Hematopoietic multipotent progenitor cell treated with erythropoietin and hydrocortisone succinate and interleukin-3 and kit ligand, for 8 days (in vitro differentiated cells): ENCODE measurements at regions not wholly inside any gene's neighbourhood (a gene's known extent, or its start where the extent isn't known, plus 50 kb on each side); places are given as distances from the start of the nearest gene placed in this dataset.
"Not testable (repeated sequence)": the region's sequence is repeated elsewhere in the genome, so short reads cannot be mapped to it uniquely, and the experiment has no call there.

ENCODE experiments used
- DNase-seq: peaks from one replicate; pipeline ENCODE4 v3.0.0-alpha.2; 2015

- no peak for DNase-seq
These were observed 254.8 kb downstream of the MYCN start for GRCh38 chr2:16194931-16195680.

DNA sequence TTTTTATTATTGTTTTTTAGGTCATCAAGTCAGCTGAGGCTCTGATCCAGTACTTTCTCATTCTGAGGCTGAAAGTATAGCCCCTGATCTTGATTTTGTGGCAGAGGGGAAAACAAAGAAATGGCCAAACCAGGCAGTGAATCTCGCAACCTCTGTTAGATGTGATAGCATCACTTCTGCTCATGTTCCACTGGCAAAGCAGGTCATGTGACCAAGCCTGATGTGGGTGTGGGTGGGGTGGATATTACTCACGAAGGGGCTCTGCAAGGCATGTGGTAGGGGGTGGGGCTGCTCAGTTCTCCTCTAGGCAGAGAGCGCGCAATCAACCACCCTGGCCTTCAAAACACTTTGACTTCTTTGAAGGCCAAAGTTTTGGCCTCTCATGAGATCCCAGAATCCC, 254.2 kb downstream of the MYCN start:
- DNase-seq, result no peak

- DNase-seq, result no peak
These were observed 253.7 kb downstream of the MYCN start for GRCh38 chr2:16194096-16194390.

- DNase-seq, result no peak
These were observed 252.3 kb downstream of the MYCN start for GRCh38 chr2:16192416-16193216.

- DNase-seq, result no peak
These were observed 251.3 kb downstream of the MYCN start for GRCh38 chr2:16191431-16192200.

DNA sequence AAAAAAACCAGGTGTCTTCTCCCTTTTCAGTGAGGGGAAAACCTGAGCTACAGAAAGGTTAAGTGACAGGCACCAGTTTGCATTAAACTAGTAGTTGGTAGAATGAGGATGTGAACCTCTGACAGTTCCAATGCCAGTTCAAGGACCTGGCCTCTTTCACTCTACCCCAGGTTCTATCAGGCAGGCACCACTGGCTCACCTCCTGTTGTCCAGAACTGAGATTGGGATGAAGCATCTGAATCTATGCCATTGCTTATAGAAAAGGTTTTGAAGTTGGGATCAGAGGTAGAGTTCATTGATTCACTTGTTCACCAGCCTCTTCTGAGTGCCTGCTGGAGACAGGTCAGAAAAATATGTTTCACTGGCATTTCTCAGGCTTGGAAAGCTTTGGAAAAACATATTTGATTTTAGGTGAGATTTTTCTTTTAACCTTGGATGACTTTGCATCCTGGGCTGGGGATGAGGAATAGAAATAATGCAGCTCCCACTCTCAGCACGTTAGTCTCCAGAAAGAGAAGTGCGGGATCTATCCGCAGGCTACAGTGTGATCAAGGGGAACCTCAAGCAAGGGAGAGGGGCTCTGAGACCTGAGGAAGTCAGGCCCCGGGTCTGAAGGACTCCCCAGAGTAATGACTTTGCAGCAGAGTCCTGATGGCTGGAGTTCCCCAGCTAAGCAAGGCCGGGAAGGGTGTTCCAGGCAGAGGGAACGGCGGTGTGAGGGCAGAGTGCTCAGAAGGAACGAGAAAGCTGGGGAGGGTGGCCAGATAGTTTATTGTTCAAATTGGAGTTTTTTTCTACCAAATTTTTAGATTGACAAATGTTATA, 250.3 kb downstream of the MYCN start:
- no peak for DNase-seq

DNA sequence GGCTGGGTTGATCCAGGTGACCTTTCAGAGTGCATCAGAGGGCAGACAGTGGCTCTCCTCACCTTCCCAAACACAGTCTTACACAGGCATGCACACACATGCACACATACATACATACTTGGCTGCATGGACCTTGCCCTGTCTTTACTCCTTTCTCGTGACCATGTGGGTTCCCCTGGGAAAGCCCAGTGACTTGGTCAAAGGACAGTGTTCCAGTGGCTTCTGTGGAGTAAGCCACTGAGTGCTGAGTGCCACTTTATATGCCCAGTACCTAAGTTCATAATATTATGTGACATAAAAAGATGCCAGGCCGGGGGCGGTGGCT, 249.4 kb downstream of the MYCN start:
- no peak for DNase-seq

DNA sequence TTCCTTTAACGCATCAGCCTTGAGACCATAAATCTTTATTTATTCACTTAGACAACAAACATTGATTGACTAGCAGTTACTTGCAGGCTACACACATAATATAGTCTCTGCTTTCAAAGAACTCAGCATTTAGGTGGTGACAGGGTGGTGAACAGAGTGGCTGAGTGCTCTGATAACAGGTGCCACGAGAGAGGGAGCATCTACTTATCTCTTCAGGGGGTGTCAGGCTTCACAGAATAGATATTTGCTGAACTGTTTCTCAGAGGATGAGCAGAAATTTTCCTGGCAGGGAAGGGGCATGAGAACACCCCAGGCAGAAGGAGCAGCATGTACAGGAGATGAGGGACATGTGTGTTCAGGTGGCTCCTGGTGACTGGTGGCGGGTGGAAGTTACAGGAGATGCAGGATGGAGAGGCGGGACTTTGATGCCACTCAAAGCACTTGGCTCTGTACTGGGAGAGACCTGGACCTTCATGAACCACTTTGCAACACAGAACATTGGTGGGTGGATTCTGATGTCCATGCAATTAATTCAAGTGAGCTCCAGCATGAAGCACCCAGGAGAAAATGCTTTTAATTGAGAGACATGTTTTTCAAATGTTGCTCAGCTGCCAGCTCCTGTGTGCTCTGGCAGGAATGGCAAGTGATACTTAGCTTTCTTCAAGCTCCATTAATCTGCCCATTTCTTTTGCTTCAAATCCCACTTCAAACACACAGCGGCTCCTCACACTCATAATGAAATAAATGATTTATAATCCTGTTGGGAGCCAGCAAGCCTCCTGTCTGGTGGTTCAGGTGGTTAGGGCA, 248.9 kb downstream of the MYCN start:
- no peak for DNase-seq

- no peak for DNase-seq
These were observed 248.0 kb downstream of the MYCN start for GRCh38 chr2:16188261-16188890.

GRCh38 chr2:16187482-16187817, 247.1 kb downstream of the MYCN start:
- no peak for DNase-seq

DNA sequence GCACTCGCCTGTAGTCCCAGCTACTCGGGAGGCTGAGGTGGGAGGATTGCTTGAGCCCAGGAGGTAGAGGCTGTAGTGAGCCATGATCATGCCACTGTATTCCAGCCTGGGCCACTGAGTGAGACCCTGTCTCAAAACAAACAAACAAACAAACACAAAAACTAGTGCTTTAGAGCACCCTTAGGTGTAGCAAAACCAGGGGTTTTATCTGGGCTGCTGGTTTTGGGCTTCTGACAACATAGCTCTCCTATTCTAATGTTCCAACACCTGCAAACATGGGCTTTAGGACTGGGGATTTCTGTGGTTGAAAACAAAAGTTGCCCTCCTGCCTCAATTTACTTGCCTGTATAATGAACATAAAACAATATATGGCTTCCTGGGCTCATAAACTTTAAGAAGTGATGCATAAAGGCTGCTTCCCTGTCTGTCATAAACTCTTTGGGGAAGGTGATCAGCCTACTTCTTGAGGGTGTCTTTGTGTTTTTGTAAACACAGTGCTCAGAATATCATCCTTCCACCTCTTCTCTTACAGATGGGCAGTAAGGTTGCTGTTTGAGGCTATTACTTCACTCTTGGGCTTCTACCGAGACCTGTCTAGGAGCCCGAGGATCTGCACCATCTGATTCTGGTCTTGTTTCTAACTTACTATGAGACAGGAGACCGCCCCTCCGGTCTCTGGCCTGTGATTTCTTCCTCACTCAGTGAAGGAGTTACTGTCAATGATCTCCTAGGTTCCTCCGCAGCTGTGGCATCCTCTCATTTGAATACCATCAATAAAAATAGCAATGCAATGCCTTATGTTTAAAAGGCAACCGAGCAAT, 246.5 kb downstream of the MYCN start:
- no peak for DNase-seq

DNA sequence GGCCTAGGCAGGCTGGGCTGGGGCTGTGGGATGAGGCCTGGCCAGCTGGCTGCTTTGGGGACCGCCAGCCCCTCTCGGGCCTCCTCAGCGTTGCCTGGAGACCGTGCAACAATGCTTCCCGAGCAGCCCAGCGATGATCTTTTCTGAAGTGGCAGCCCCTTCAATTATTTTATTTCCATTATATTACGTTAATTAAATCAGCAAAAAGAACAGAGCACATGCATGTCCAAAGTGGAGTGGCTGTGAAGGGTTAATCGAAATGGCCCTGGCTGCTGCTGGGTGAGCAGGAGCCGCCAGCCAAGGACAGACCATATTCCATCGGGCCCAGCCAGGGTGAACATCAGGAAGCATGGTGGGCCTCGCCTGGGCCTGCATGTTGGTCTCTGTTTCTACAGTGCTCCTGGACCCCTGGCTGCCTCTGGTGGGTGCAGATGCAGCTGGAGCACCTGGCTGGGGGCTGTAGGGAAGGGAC, 245.5 kb downstream of the MYCN start:
- no peak for DNase-seq

DNA sequence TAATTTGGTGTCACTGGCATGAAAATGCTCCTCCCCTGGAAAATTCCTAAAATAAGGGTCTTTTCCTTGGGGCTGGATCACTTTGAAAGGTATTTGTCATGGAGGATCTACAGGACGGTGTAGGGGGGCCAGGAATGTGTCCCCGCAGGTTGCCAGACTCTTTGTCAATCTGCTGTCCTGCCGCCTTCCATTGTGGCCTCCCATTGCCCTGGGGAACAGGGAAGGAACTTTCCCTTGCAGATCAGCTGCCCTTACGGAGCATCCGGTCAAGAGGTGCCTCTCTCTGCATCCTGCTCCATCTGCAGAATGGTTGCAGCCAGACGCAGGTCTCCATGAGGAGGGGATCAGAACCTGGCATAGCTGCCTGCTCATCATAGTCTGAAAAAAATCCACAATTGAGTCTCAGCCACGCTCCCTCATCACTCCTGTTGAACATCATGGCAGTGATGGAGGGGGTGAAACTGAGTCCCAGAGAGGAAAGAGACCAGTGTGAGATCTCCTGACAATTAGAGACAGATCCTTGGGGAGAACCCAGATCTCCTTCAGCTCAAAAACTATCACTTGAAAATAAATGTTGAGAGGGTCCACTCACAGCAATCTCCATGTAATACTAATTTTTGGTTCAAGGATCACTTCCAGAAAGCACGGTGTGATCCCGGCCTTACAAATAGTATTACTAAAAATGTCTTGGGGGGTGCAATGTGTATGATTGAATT, 244.8 kb downstream of the MYCN start:
- no peak for DNase-seq

GRCh38 chr2:16184341-16184890, 244.1 kb downstream of the MYCN start:
- DNase-seq, result no peak

DNA sequence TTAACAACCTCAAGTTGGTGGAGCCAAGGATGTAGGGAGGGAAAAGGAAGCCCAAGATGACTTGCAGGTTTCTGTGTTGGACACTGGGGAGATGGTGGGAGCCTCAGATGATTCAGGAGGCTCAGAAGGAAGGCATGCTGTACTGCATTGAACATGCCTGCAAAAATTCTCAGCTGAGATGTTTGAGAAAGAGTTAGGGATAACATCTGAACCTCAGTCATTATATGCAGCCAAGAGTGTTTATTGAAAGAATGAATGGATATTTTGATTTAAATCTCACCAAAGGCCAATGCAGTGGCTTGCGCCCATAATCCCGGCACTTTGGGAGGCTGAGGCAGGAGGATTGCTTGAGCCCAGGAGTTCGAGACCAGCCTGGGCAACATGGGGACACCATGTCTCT, 243.0 kb downstream of the MYCN start:
- no peak for DNase-seq

- DNase-seq, result no peak
These were observed 242.5 kb downstream of the MYCN start for GRCh38 chr2:16182841-16183240.

- not testable (repeated sequence) for DNase-seq
These were observed 242.0 kb downstream of the MYCN start for GRCh38 chr2:16182311-16182815.

DNA sequence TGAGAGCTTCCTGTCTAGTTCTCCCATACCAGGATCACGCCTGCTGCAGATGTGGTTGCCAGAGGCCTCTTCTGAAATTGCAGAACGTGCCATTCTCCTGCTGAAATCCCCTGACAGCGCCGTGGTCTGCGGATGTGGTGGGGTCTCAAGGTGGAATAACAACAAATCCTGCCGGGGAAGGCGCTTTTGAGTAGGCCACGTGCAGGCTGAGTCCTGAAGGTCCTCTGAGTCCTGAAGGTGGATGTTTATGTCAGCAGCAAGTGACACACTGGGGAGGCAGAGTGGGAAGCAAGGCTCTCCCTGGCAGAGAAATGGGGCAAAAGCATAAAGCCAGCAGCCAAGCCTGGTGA, 241.4 kb downstream of the MYCN start:
- DNase-seq, result no peak

DNA sequence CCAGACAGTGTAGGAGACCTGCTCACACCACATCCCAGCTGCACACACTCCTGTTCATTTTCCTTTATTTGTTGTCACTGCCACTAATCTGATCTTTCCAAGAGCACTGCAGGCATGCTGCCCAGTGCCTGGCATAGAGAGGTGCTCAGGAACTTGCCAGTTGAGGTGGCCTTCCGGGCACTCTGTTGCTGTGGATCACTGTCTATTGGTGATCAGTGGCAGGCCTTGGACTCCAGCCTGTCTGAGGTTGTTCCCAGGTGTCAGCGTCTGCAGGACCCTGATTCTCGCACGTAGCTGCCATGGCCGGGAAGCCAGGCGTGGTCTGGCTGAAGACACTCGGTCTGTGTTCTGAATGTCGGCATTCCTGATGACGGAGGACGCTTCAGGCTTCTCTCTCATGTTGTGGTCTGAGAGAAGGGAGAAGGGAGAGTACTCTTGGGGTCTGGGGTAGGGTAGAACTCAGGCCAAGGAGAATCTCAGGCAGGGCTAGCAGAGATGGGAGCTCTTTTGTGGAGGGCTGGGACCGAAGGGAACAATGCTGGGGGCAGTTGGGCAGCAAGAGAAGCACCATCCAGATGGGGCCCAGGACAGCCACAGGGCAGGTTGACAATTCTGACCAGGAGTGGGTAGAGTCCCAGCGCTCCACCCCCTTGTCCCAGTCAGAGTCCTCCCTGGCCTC, 240.9 kb downstream of the MYCN start:
- DNase-seq, result no peak
